GM10248 (cell line): ENCODE measurements at regions not wholly inside any gene's neighbourhood (a gene's known extent, or its start where the extent isn't known, plus 50 kb on each side); places are given as distances from the start of the nearest gene placed in this dataset.

Experiments
- CTCF ChIA-PET: fragments of 300-600 bp; sonication (Branson Sonifier 250); formaldehyde crosslinking; extraction: SDS; loops from one replicate; lab custom pipeline; 2021; ENCODE audit warnings: antibody characterized with exemption; lab: Yijun Ruan, JAX
- POLR2A ChIA-PET: fragments of 350-650 bp; sonication (Branson Sonifier 250); formaldehyde crosslinking; extraction: SDS; loops from one replicate; lab custom pipeline; 2020; ENCODE audit warnings: antibody characterized with exemption; lab: Yijun Ruan, JAX
- DNase-seq: peaks from one replicate; pipeline ENCODE4 v3.0.0; 2012; ENCODE audit errors: extremely low spot score
- CTCF ChIP-seq: IDR thresholded peaks from 2 replicates; pipeline ENCODE4 v1.5.1; 2012; ENCODE audit warnings: mild to moderate bottlenecking, low read depth; ENCODE audit errors: extremely low read depth, missing control alignments, control extremely low read depth

GRCh38 chr3:24853685-24854490 is 359.2 kb upstream of the THRB start:
- ChIA-PET CTCF (interaction anchor here (1.1 kb wide), 1 partner anchor 14 kb away, joined by 3 read pairs; no protein-coding TSS in a partner anchor), POLR2A (no interaction called here)
- no peak for DNase-seq
- no peak for TF ChIP-seq CTCF

- CTCF ChIA-PET, result no interaction called here
- TF ChIP-seq CTCF, result no peak
- DNase-seq, result no peak
- POLR2A ChIA-PET, result no interaction called here
Measured at GRCh38 chr3:24854748-24855147, 360.1 kb upstream of the THRB start.

GRCh38 chr3:24857945-24858344 is 363.3 kb upstream of the THRB start:
- no peak for DNase-seq
- no peak for TF ChIP-seq CTCF
- ChIA-PET POLR2A (no interaction called here), CTCF (interaction anchor here (0.8 kb wide), 1 partner anchor 9 kb away, joined by 3 read pairs; no protein-coding TSS in a partner anchor)

- POLR2A ChIA-PET, result no interaction called here
- no peak for TF ChIP-seq CTCF
- CTCF ChIA-PET, result no interaction called here
- no peak for DNase-seq
Measured at GRCh38 chr3:24863215-24863614, 368.6 kb upstream of the THRB start.

- POLR2A ChIA-PET, result no interaction called here
- no peak for TF ChIP-seq CTCF
- no peak for DNase-seq
- CTCF ChIA-PET, result no interaction called here
Measured at GRCh38 chr3:24867783-24868182, 373.1 kb upstream of the THRB start.

GRCh38 chr3:24881239-24881638 is 386.6 kb upstream of the THRB start:
- POLR2A ChIA-PET, result no interaction called here
- no peak for DNase-seq
- CTCF ChIA-PET, result interaction anchor here (0.9 kb wide), 1 partner anchor 28 kb away, joined by 3 read pairs; no protein-coding TSS in a partner anchor
- no peak for TF ChIP-seq CTCF
